H9 (cell line): ENCODE measurements at regions not wholly inside any gene's neighbourhood (a gene's known extent, or its start where the extent isn't known, plus 50 kb on each side); places are given as distances from the start of the nearest gene placed in this dataset.

Experiments
- DNase-seq: peaks from one replicate; pipeline ENCODE4 v3.0.0-alpha.2; 2017
- H2AFZ ChIP-seq: one replicate; pipeline ENCODE4 v1.6.1; 2013; ENCODE audit warnings: mild to moderate bottlenecking, low read length, control low read depth, moderate library complexity
- H2AK5ac ChIP-seq: 2 replicates; pipeline ENCODE4 v1.6.1; 2013; ENCODE audit warnings: low read length, control low read depth, mixed read lengths; ENCODE audit not compliant: insufficient read length
- H2BK120ac ChIP-seq: one replicate; pipeline ENCODE4 v1.6.1; 2013; ENCODE audit warnings: low read depth, mild to moderate bottlenecking, low read length, control low read depth, inconsistent platforms; ENCODE audit not compliant: poor library complexity, severe bottlenecking
- H2BK12ac ChIP-seq: 2 replicates; pipeline ENCODE4 v1.6.1; 2013; ENCODE audit warnings: low read length, control low read depth, mixed read lengths, low read depth; ENCODE audit not compliant: insufficient read length
- H2BK15ac ChIP-seq: 2 replicates; pipeline ENCODE4 v1.6.1; 2013; ENCODE audit warnings: low read depth, low read length, control low read depth
- H2BK20ac ChIP-seq: one replicate; pipeline ENCODE4 v1.6.1; 2013; ENCODE audit warnings: low read depth, mild to moderate bottlenecking, low read length, control low read depth, inconsistent platforms; ENCODE audit not compliant: poor library complexity, severe bottlenecking
- H2BK5ac ChIP-seq: 2 replicates; pipeline ENCODE4 v1.6.1; 2013; ENCODE audit warnings: low read length, control low read depth, mixed read lengths; ENCODE audit not compliant: insufficient read length
- H3K14ac ChIP-seq: 2 replicates; pipeline ENCODE4 v1.6.1; 2013; ENCODE audit warnings: low read length, control low read depth; ENCODE audit not compliant: insufficient read depth
- H3K18ac ChIP-seq: 2 replicates; pipeline ENCODE4 v1.6.1; 2013; ENCODE audit warnings: low read depth, mild to moderate bottlenecking, mixed read lengths, low read length, control low read depth; ENCODE audit not compliant: insufficient read length
- H3K23ac ChIP-seq: 2 replicates; pipeline ENCODE4 v1.6.1; 2013; ENCODE audit warnings: low read length, control low read depth, mixed read lengths, low read depth; ENCODE audit not compliant: insufficient read length
- H3K23me2 ChIP-seq: 2 replicates; pipeline ENCODE4 v1.6.1; 2013; ENCODE audit warnings: low read depth, mild to moderate bottlenecking, mixed read lengths, low read length, control low read depth; ENCODE audit not compliant: insufficient read length, poor library complexity, severe bottlenecking
- H3K27ac ChIP-seq: 2 replicates; pipeline ENCODE4 v1.5.1; 2013; ENCODE audit warnings: low read length, control low read depth, mixed read lengths, low read depth; ENCODE audit not compliant: insufficient read length
- H3K27me3 ChIP-seq: 2 replicates; pipeline ENCODE4 v1.6.1; 2013; ENCODE audit warnings: low read length, control low read depth, inconsistent platforms; ENCODE audit not compliant: insufficient read depth
- H3K4ac ChIP-seq: 2 replicates; pipeline ENCODE4 v1.6.1; 2013; ENCODE audit warnings: low read depth, mild to moderate bottlenecking, control low read depth, inconsistent platforms, low read length, moderate library complexity
- H3K4me1 ChIP-seq: 2 replicates; pipeline ENCODE4 v1.6.1; 2013; ENCODE audit warnings: low read length, control low read depth, inconsistent platforms; ENCODE audit not compliant: insufficient read depth
- H3K4me2 ChIP-seq: 2 replicates; pipeline ENCODE4 v1.6.1; 2013; ENCODE audit warnings: low read length, control low read depth, mixed read lengths; ENCODE audit not compliant: insufficient read length, insufficient read depth
- H3K56ac ChIP-seq: 2 replicates; pipeline ENCODE4 v1.6.1; 2013; ENCODE audit warnings: low read depth, mild to moderate bottlenecking, mixed read lengths, low read length, control low read depth; ENCODE audit not compliant: insufficient read length
- H3K79me1 ChIP-seq: 2 replicates; pipeline ENCODE4 v1.6.1; 2013; ENCODE audit warnings: low read depth, mild to moderate bottlenecking, moderate library complexity, low read length, control low read depth, inconsistent platforms; ENCODE audit not compliant: insufficient read depth, poor library complexity, severe bottlenecking
- H3K79me2 ChIP-seq: 2 replicates; pipeline ENCODE4 v1.6.1; 2013; ENCODE audit warnings: low read length, control low read depth, inconsistent platforms; ENCODE audit not compliant: insufficient read depth
- H3K9ac ChIP-seq: 2 replicates; pipeline ENCODE4 v1.6.1; 2013; ENCODE audit warnings: low read length, control low read depth, mixed read lengths; ENCODE audit not compliant: insufficient read length; ENCODE audit errors: extremely low read depth
- H3K9me3 ChIP-seq: one replicate; pipeline ENCODE4 v1.6.1; 2013; ENCODE audit warnings: low read depth, low read length, inconsistent platforms; ENCODE audit not compliant: control insufficient read depth
- H3T11ph ChIP-seq: one replicate; pipeline ENCODE4 v1.6.1; 2013; ENCODE audit warnings: mild to moderate bottlenecking, low read length, control low read depth, inconsistent platforms
- H4K20me1 ChIP-seq: one replicate; pipeline ENCODE4 v1.6.1; 2013; ENCODE audit not compliant: control insufficient read depth, insufficient read length, insufficient read depth
- H4K5ac ChIP-seq: 2 replicates; pipeline ENCODE4 v1.6.1; 2013; ENCODE audit warnings: low read depth, mild to moderate bottlenecking, mixed read lengths, low read length, control low read depth; ENCODE audit not compliant: insufficient read length
- H4K8ac ChIP-seq: replicated peaks from 2 replicates; pipeline ENCODE4 v1.6.1; 2013; ENCODE audit warnings: low read length, control low read depth, mixed read lengths, low read depth; ENCODE audit not compliant: insufficient read length
- H4K91ac ChIP-seq: 2 replicates; pipeline ENCODE4 v1.6.1; 2013; ENCODE audit warnings: low read depth, mild to moderate bottlenecking, moderate library complexity, mixed read lengths, low read length, control low read depth; ENCODE audit not compliant: insufficient read length
- H3K27ac Mint-ChIP-seq, 3 experiments: 2 replicates in 2 of 3; 3 replicates in 1 of 3; pipeline ENCODE4 v1.8.0; 2020 to 2021; ENCODE audit warnings: mixed read lengths in 3 of 3, mild to moderate bottlenecking in 1 of 3, moderate library complexity in 1 of 3
- H3K27me3 Mint-ChIP-seq: 2 replicates; pipeline ENCODE4 v1.8.0; 2021; ENCODE audit warnings: low read depth, mild to moderate bottlenecking, moderate library complexity, mixed read lengths
- H3K36me3 Mint-ChIP-seq, 3 experiments: 2 replicates in 2 of 3; 3 replicates in 1 of 3; pipeline ENCODE4 v1.8.0; 2020 to 2021; ENCODE audit warnings: low read depth in 3 of 3, mixed read lengths in 3 of 3; ENCODE audit not compliant: insufficient read depth in 1 of 3
- H3K4me1 Mint-ChIP-seq, 2 experiments: 2 replicates each; pipeline ENCODE4 v1.8.0; 2020; ENCODE audit warnings: mixed read lengths in 2 of 2
- H3K4me3 Mint-ChIP-seq, 2 experiments: 2 replicates in 1 of 2; 3 replicates in 1 of 2; pipeline ENCODE4 v1.8.0; 2020 to 2021; ENCODE audit warnings: mild to moderate bottlenecking in 2 of 2, mixed read lengths in 2 of 2, moderate library complexity in 1 of 2
- H3K9me3 Mint-ChIP-seq, 2 experiments: 2 replicates in 1 of 2; 3 replicates in 1 of 2; pipeline ENCODE4 v1.8.0; 2020; ENCODE audit warnings: mild to moderate bottlenecking in 2 of 2, mixed read lengths in 2 of 2, moderate library complexity in 1 of 2
- WGBS: extraction: QIAGEN DNeasy Blood & Tissue Kit; methylation state at CpG from one replicate; pipeline ENCODE4 v1.1.7; 2013; ENCODE audit warnings: missing lambda C conversion rate, low lambda C conversion rate, mixed read lengths; ENCODE audit not compliant: insufficient read length; ENCODE audit errors: extremely low coverage; 5-methylcytosine and 5-hydroxymethylcytosine counted together
- TF ChIP-seq, protein P1 (sequence below): fragments of 200-600 bp; sonication (generic); conservative IDR thresholded peaks from 3 replicates; pipeline ENCODE4 v1.8.0; 2021; ENCODE audit warnings: antibody characterized with exemption, mild to moderate bottlenecking

GRCh38 chr20:23268792-23269354, 81.7 kb upstream of the NXT1 start:
- peaks cover 17 to 20% of the 10 kb centered on the region in 2 experiments for H3K9me3 Mint-ChIP-seq
- Histone ChIP-seq H4K91ac (no peak overlapping the region), H2AFZ (no peak overlapping the region), H3K18ac (no peak overlapping the region), H3K27me3 (no peaks in the 10 kb centered on the region), H2BK5ac (no peak overlapping the region), H2BK12ac (no peak overlapping the region), H2BK15ac (no peak overlapping the region), H3K4me1 (no peaks in the 10 kb centered on the region), H3K56ac (no peak overlapping the region), H2BK120ac (no peak overlapping the region), H3K14ac (no peak overlapping the region), H3K79me1 (no peaks in the 10 kb centered on the region), H3K9ac (no peak overlapping the region), H3K79me2 (no peaks in the 10 kb centered on the region), H2AK5ac (no peak overlapping the region), H3K4ac (no peak overlapping the region), H4K5ac (no peak overlapping the region), H3K9me3 (peaks cover 8% of the 10 kb centered on the region), H4K20me1 (no peaks in the 10 kb centered on the region), H3K23me2 (no peaks in the 10 kb centered on the region), H3K27ac (no peak overlapping the region), H3T11ph (no peak overlapping the region), H2BK20ac (no peak overlapping the region), H3K4me2 (no peak overlapping the region), H4K8ac (no peak overlapping the region), H3K23ac (no peak overlapping the region)
- no peak overlapping the region for H3K27ac Mint-ChIP-seq
- H3K27me3 Mint-ChIP-seq = peaks cover 4% of the 10 kb centered on the region
- no CpG with 5 or more reads among the region's 4 CpGs for WGBS
- peaks cover 8 to 12% of the 10 kb centered on the region in 2 experiments; a peak in 3 of 4 replicates for H3K4me1 Mint-ChIP-seq
- H3K36me3 Mint-ChIP-seq = peaks cover 11 to 15% (median 13%) of the 10 kb centered on the region in 3 experiments; a peak in 6 of 7 replicates
- no peak for DNase-seq
- TF ChIP-seq, protein P1, sequence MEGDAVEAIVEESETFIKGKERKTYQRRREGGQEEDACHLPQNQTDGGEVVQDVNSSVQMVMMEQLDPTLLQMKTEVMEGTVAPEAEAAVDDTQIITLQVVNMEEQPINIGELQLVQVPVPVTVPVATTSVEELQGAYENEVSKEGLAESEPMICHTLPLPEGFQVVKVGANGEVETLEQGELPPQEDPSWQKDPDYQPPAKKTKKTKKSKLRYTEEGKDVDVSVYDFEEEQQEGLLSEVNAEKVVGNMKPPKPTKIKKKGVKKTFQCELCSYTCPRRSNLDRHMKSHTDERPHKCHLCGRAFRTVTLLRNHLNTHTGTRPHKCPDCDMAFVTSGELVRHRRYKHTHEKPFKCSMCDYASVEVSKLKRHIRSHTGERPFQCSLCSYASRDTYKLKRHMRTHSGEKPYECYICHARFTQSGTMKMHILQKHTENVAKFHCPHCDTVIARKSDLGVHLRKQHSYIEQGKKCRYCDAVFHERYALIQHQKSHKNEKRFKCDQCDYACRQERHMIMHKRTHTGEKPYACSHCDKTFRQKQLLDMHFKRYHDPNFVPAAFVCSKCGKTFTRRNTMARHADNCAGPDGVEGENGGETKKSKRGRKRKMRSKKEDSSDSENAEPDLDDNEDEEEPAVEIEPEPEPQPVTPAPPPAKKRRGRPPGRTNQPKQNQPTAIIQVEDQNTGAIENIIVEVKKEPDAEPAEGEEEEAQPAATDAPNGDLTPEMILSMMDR = no peak
- no peak overlapping the region for H3K4me3 Mint-ChIP-seq
